ENCODE measurements at regions not wholly inside any gene's neighbourhood (a gene's known extent, or its start where the extent isn't known, plus 50 kb on each side); places are given as distances from the start of the nearest gene placed in this dataset.

- Histone ChIP-seq H3K36me3 (ENCODE audit: insufficient read depth, low read length) (no peaks in the 10 kb centered on the region), H3K27me3 (ENCODE audit: insufficient read depth, low read length) (peaks cover 9% of the 10 kb centered on the region), H2AFZ (ENCODE audit: low read depth, low read length) (no peak overlapping the region), H3K9me3 (ENCODE audit: low read length) (no peaks in the 10 kb centered on the region), H3K4me3 (ENCODE audit: low read length) (no peak overlapping the region), H3K4me1 (ENCODE audit: insufficient read depth, low read length) (no peaks in the 10 kb centered on the region)
Observed at GRCh38 chr3:194816748-194817591, 131.3 kb downstream of the FAM43A start.

GRCh38 chr3:194817592-194817930 lies 131.9 kb downstream of the FAM43A start:
- no peaks in the 10 kb centered on the region for H3K36me3 ChIP-seq (ENCODE audit: insufficient read depth, low read length)
- H3K4me3 ChIP-seq (ENCODE audit: low read length): no peak overlapping the region
- H3K9me3 ChIP-seq (ENCODE audit: low read length): no peaks in the 10 kb centered on the region
- H2AFZ ChIP-seq (ENCODE audit: low read depth, low read length): no peak overlapping the region
- H3K27me3 ChIP-seq (ENCODE audit: insufficient read depth, low read length): peaks cover 11% of the 10 kb centered on the region
- H3K4me1 ChIP-seq (ENCODE audit: insufficient read depth, low read length): no peaks in the 10 kb centered on the region

- Histone ChIP-seq H2AFZ (ENCODE audit: low read depth, low read length) (no peak overlapping the region), H3K9me3 (ENCODE audit: low read length) (no peaks in the 10 kb centered on the region), H3K4me1 (ENCODE audit: insufficient read depth, low read length) (no peaks in the 10 kb centered on the region), H3K27me3 (ENCODE audit: insufficient read depth, low read length) (peaks cover 11% of the 10 kb centered on the region), H3K4me3 (ENCODE audit: low read length) (no peak overlapping the region), H3K36me3 (ENCODE audit: insufficient read depth, low read length) (no peaks in the 10 kb centered on the region)
Observed at GRCh38 chr3:194817936-194818335, 132.3 kb downstream of the FAM43A start.

GRCh38 chr3:194824100-194824499 lies 138.4 kb downstream of the FAM43A start:
- H3K27me3 ChIP-seq (ENCODE audit: insufficient read depth, low read length): peaks cover 2% of the 10 kb centered on the region
- H3K4me1 ChIP-seq (ENCODE audit: insufficient read depth, low read length): no peaks in the 10 kb centered on the region
- no peak overlapping the region for H3K4me3 ChIP-seq (ENCODE audit: low read length)
- no peaks in the 10 kb centered on the region for H3K9me3 ChIP-seq (ENCODE audit: low read length)
- no peak overlapping the region for H2AFZ ChIP-seq (ENCODE audit: low read depth, low read length)
- H3K36me3 ChIP-seq (ENCODE audit: insufficient read depth, low read length): no peaks in the 10 kb centered on the region

GRCh38 chr3:194824701-194825111 lies 139.0 kb downstream of the FAM43A start:
- Histone ChIP-seq H3K4me1 (ENCODE audit: insufficient read depth, low read length) (no peaks in the 10 kb centered on the region), H3K27me3 (ENCODE audit: insufficient read depth, low read length) (peaks cover 2% of the 10 kb centered on the region), H2AFZ (ENCODE audit: low read depth, low read length) (no peak overlapping the region), H3K9me3 (ENCODE audit: low read length) (no peaks in the 10 kb centered on the region), H3K36me3 (ENCODE audit: insufficient read depth, low read length) (no peaks in the 10 kb centered on the region), H3K4me3 (ENCODE audit: low read length) (no peak overlapping the region)

GRCh38 chr3:194826594-194826993 lies 140.9 kb downstream of the FAM43A start:
- Histone ChIP-seq H3K36me3 (ENCODE audit: insufficient read depth, low read length) (no peaks in the 10 kb centered on the region), H3K27me3 (ENCODE audit: insufficient read depth, low read length) (peaks cover 2% of the 10 kb centered on the region), H2AFZ (ENCODE audit: low read depth, low read length) (no peak overlapping the region), H3K4me1 (ENCODE audit: insufficient read depth, low read length) (no peaks in the 10 kb centered on the region), H3K4me3 (ENCODE audit: low read length) (no peak overlapping the region), H3K9me3 (ENCODE audit: low read length) (no peaks in the 10 kb centered on the region)

GRCh38 chr3:194827486-194827885 lies 141.8 kb downstream of the FAM43A start:
- Histone ChIP-seq H3K4me1 (ENCODE audit: insufficient read depth, low read length) (no peaks in the 10 kb centered on the region), H3K9me3 (ENCODE audit: low read length) (no peaks in the 10 kb centered on the region), H2AFZ (ENCODE audit: low read depth, low read length) (no peak overlapping the region), H3K27me3 (ENCODE audit: insufficient read depth, low read length) (no peaks in the 10 kb centered on the region), H3K36me3 (ENCODE audit: insufficient read depth, low read length) (no peaks in the 10 kb centered on the region), H3K4me3 (ENCODE audit: low read length) (no peak overlapping the region)

GRCh38 chr3:194828116-194828515 lies 142.4 kb downstream of the FAM43A start:
- H3K4me3 ChIP-seq (ENCODE audit: low read length): no peak overlapping the region
- no peaks in the 10 kb centered on the region for H3K27me3 ChIP-seq (ENCODE audit: insufficient read depth, low read length)
- H2AFZ ChIP-seq (ENCODE audit: low read depth, low read length): no peak overlapping the region
- H3K36me3 ChIP-seq (ENCODE audit: insufficient read depth, low read length): no peaks in the 10 kb centered on the region
- H3K4me1 ChIP-seq (ENCODE audit: insufficient read depth, low read length): no peaks in the 10 kb centered on the region
- no peaks in the 10 kb centered on the region for H3K9me3 ChIP-seq (ENCODE audit: low read length)

GRCh38 chr3:194828926-194829325 lies 143.2 kb downstream of the FAM43A start:
- Histone ChIP-seq H2AFZ (ENCODE audit: low read depth, low read length) (no peak overlapping the region), H3K4me1 (ENCODE audit: insufficient read depth, low read length) (no peaks in the 10 kb centered on the region), H3K4me3 (ENCODE audit: low read length) (no peak overlapping the region), H3K27me3 (ENCODE audit: insufficient read depth, low read length) (no peaks in the 10 kb centered on the region), H3K36me3 (ENCODE audit: insufficient read depth, low read length) (no peaks in the 10 kb centered on the region), H3K9me3 (ENCODE audit: low read length) (no peaks in the 10 kb centered on the region)

GRCh38 chr3:194830401-194830800 lies 144.7 kb downstream of the FAM43A start:
- Histone ChIP-seq H3K36me3 (ENCODE audit: insufficient read depth, low read length) (no peaks in the 10 kb centered on the region), H3K4me1 (ENCODE audit: insufficient read depth, low read length) (no peaks in the 10 kb centered on the region), H2AFZ (ENCODE audit: low read depth, low read length) (no peak overlapping the region), H3K27me3 (ENCODE audit: insufficient read depth, low read length) (no peaks in the 10 kb centered on the region), H3K9me3 (ENCODE audit: low read length) (no peaks in the 10 kb centered on the region), H3K4me3 (ENCODE audit: low read length) (no peak overlapping the region)

- no peaks in the 10 kb centered on the region for H3K4me1 ChIP-seq (ENCODE audit: insufficient read depth, low read length)
- H3K36me3 ChIP-seq (ENCODE audit: insufficient read depth, low read length): no peaks in the 10 kb centered on the region
- no peak overlapping the region for H2AFZ ChIP-seq (ENCODE audit: low read depth, low read length)
- no peaks in the 10 kb centered on the region for H3K9me3 ChIP-seq (ENCODE audit: low read length)
- no peak overlapping the region for H3K4me3 ChIP-seq (ENCODE audit: low read length)
- no peaks in the 10 kb centered on the region for H3K27me3 ChIP-seq (ENCODE audit: insufficient read depth, low read length)
Observed at GRCh38 chr3:194830978-194831377, 145.3 kb downstream of the FAM43A start.

GRCh38 chr3:194832346-194833104 lies 146.8 kb downstream of the FAM43A start:
- no peaks in the 10 kb centered on the region for H3K36me3 ChIP-seq (ENCODE audit: insufficient read depth, low read length)
- no peak overlapping the region for H2AFZ ChIP-seq (ENCODE audit: low read depth, low read length)
- H3K4me3 ChIP-seq (ENCODE audit: low read length): no peak overlapping the region
- no peaks in the 10 kb centered on the region for H3K9me3 ChIP-seq (ENCODE audit: low read length)
- no peaks in the 10 kb centered on the region for H3K4me1 ChIP-seq (ENCODE audit: insufficient read depth, low read length)
- H3K27me3 ChIP-seq (ENCODE audit: insufficient read depth, low read length): no peaks in the 10 kb centered on the region

GRCh38 chr3:194833114-194833910 lies 147.6 kb downstream of the FAM43A start:
- no peaks in the 10 kb centered on the region for H3K9me3 ChIP-seq (ENCODE audit: low read length)
- no peaks in the 10 kb centered on the region for H3K36me3 ChIP-seq (ENCODE audit: insufficient read depth, low read length)
- no peaks in the 10 kb centered on the region for H3K4me1 ChIP-seq (ENCODE audit: insufficient read depth, low read length)
- H2AFZ ChIP-seq (ENCODE audit: low read depth, low read length): no peak overlapping the region
- no peak overlapping the region for H3K4me3 ChIP-seq (ENCODE audit: low read length)
- no peaks in the 10 kb centered on the region for H3K27me3 ChIP-seq (ENCODE audit: insufficient read depth, low read length)
